Heart left ventricle (tissue), 16 donors: ENCODE measurements at regions not wholly inside any gene's neighbourhood (a gene's known extent, or its start where the extent isn't known, plus 50 kb on each side); places are given as distances from the start of the nearest gene placed in this dataset.
"Not testable (repeated sequence)": the region's sequence is repeated elsewhere in the genome, so short reads cannot be mapped to it uniquely, and the experiment has no call there.

ENCODE experiments used
- ATAC-seq, 4 donors: fragments of 200-7000 bp; cut with Tn5 transposase; one replicate each; pipeline ENCODE4 v1.9.1; 2020 to 2022; ENCODE audit warnings: moderate library complexity in 4 of 4, mild to moderate bottlenecking in 3 of 4, moderate number of reproducible peaks in 1 of 4
- DNase-seq, 5 donors: peaks; one replicate each; pipeline ENCODE4 v3.0.0-alpha.2; 2020
- H3K27ac ChIP-seq, 12 donors: fragments of 200-600 bp; sonication (generic) in 4 of 12; one replicate each; pipeline versions ENCODE4 v1.5.0 to v1.8.0; 2016 to 2022; ENCODE audit warnings: mild to moderate bottlenecking in 2 of 12
- H3K27me3 ChIP-seq, 9 donors: fragments of 200-600 bp; sonication (generic) in 2 of 9; one replicate each; pipeline versions ENCODE4 v1.5.1 to v1.8.0; 2016 to 2022; ENCODE audit warnings: mild to moderate bottlenecking in 3 of 9
- H3K36me3 ChIP-seq, 9 donors: fragments of 200-600 bp; sonication (generic) in 2 of 9; one replicate each; pipeline versions ENCODE4 v1.5.0 to v1.8.0; 2018 to 2022; ENCODE audit warnings: mild to moderate bottlenecking in 2 of 9
- H3K4me1 ChIP-seq, 12 donors: fragments of 200-600 bp; sonication (generic) in 4 of 12; one replicate each; pipeline versions ENCODE4 v1.5.0 to v1.8.0; 2016 to 2022; ENCODE audit warnings: mild to moderate bottlenecking in 3 of 12
- H3K4me3 ChIP-seq, 12 donors: fragments of 200-600 bp; sonication (generic) in 4 of 12; one replicate each; pipeline versions ENCODE4 v1.5.0 to v1.8.0; 2017 to 2022; ENCODE audit warnings: mild to moderate bottlenecking in 9 of 12, moderate library complexity in 4 of 12
- H3K9me3 ChIP-seq, 12 donors: fragments of 200-600 bp; sonication (generic) in 4 of 12; one replicate each; pipeline versions ENCODE4 v1.5.0 to v1.8.0; 2016 to 2022; ENCODE audit warnings: mild to moderate bottlenecking in 1 of 12
- CTCF ChIP-seq, 12 donors: fragments of 200-600 bp; sonication (generic) in 4 of 12; IDR thresholded peaks; one replicate each; pipeline versions ENCODE4 v1.5.0 to v1.8.0; 2018 to 2022; ENCODE audit warnings: antibody characterized with exemption in 12 of 12, mild to moderate bottlenecking in 5 of 12
- POLR2A ChIP-seq, 2 donors: fragments of 450-650 bp; IDR thresholded peaks; one replicate each; pipeline ENCODE4 v1.6.1; 2017; ENCODE audit warnings: antibody characterized with exemption in 2 of 2, mild to moderate bottlenecking in 2 of 2, moderate library complexity in 2 of 2
- WGBS, 4 donors: extraction: QIAGEN DNeasy Blood & Tissue Kit in 2 of 4; methylation state at CpG; one replicate each; pipeline versions ENCODE4 v1.1.5 to v1.1.7; 2013 to 2018; 5-methylcytosine and 5-hydroxymethylcytosine counted together
- intact Hi-C, 10 donors: fragments of 100-400 bp; cut with DNase I; formaldehyde crosslinking; loops; one replicate each; pipeline versions ENCODE4 v1.11.1 to v1.14.2; 2022
- donor health status: ischemic (EF 13 %, LVEDD 7.1; RV severe dilation, severe dysfunction).
- donor health status: healthy with polysubstance abuse.
- donor health status: DM: no; HTN: yes; CAD: no.
- donor health status: DM: no; HTN: no; CAD: no.
- donor health status: ischemic (EF 25% LVEDD 6.9; RV normal size, moderate dysfunction).
- donor health status: ischemic (EF 25% LVEDD 5.7; RV mildly dilated, moderate dysfunction).
- donor health status: healthy.
- donor health status: DM: yes; HTN: yes; CAD: no.
- donor health status: ischemic (EF 35%, LVEDD 5.7; RV mildly dilated, moderate dysfunction).
- donor health status: nonischemic (EF 11% LVEDD 7.7; RV severe dilation, severe dysfunction).
- donor health status: DM: yes; HTN: yes; CAD: no.
- donor health status: PGD.
- donor health status: ischemic (EF 29% LVEDD 5.4; RV normal size, mild dysfunction).
- donor health status: nonischemic (EF 23%, LVEDD 6.1; RV moderate dilation, normal function).

GRCh38 chr2:128596396-128597120 lies 277.9 kb upstream of the HS6ST1 start:
- DNase-seq (no peak), ATAC-seq (no peak)

GRCh38 chr2:128597121-128597762 lies 278.6 kb upstream of the HS6ST1 start:
- intact Hi-C loops: no loop called here

More at GRCh38 chr2:128596396-128597120, 277.9 kb upstream of the HS6ST1 start:
- Histone ChIP-seq H3K4me1 (peaks cover 0 to 22% (median 0%) of the 10 kb centered on the region in 12 donors), H3K9me3 (no peaks in the 10 kb centered on the region), H3K27ac (no peak overlapping the region), H3K27me3 (no peaks in the 10 kb centered on the region), H3K4me3 (no peak overlapping the region), H3K36me3 (no peaks in the 10 kb centered on the region)
- TF ChIP-seq CTCF (IDR thresholded peaks at IDR 0.05): no peak
- no peak for TF ChIP-seq POLR2A (IDR thresholded peaks at IDR 0.05)
- intact Hi-C loops: no loop called here
- WGBS, 4 donors: 86 to 100% (median 96%) methylated on average over 4 to 12 of the region's 12 CpGs

GRCh38 chr2:128598260-128598659 lies 279.6 kb upstream of the HS6ST1 start:
- DNase-seq, ATAC-seq, H3K36me3 ChIP-seq, H3K27me3 ChIP-seq, intact Hi-C loops, H3K9me3 ChIP-seq, H3K4me3 ChIP-seq, H3K27ac ChIP-seq: not testable (repeated sequence)
- 91 to 100% (median 97%) methylated on average over 1 of the region's 1 CpG for WGBS, 4 donors
- H3K4me1 ChIP-seq: peaks cover 0 to 17% (median 0%) of the 10 kb centered on the region in 12 donors

More at GRCh38 chr2:128597121-128597762, 278.6 kb upstream of the HS6ST1 start:
- H3K36me3 ChIP-seq: no peaks in the 10 kb centered on the region
- no peak overlapping the region for H3K27ac ChIP-seq
- H3K4me3 ChIP-seq: no peak overlapping the region
- ATAC-seq (no peak), DNase-seq (no peak)
- no peaks in the 10 kb centered on the region for H3K27me3 ChIP-seq
- H3K4me1 ChIP-seq: peaks cover 0 to 17% (median 0%) of the 10 kb centered on the region in 12 donors
- 87 to 92% (median 89%) methylated on average over 9 of the region's 9 CpGs for WGBS, 4 donors
- H3K9me3 ChIP-seq: no peaks in the 10 kb centered on the region
- TF ChIP-seq CTCF (IDR thresholded peaks at IDR 0.05) (no peak), POLR2A (IDR thresholded peaks at IDR 0.05) (no peak)

- intact Hi-C loops: no loop called here
- Histone ChIP-seq H3K27ac (no peak overlapping the region), H3K9me3 (no peaks in the 10 kb centered on the region), H3K4me1 (peaks cover 0 to 17% (median 0%) of the 10 kb centered on the region in 12 donors), H3K4me3 (no peak overlapping the region), H3K36me3 (no peaks in the 10 kb centered on the region), H3K27me3 (no peaks in the 10 kb centered on the region)
- WGBS, 4 donors: 94 to 97% (median 95%) methylated on average over 4 of the region's 4 CpGs
- ATAC-seq (no peak), DNase-seq (no peak)
- TF ChIP-seq CTCF (IDR thresholded peaks at IDR 0.05): no peak
- no peak for TF ChIP-seq POLR2A (IDR thresholded peaks at IDR 0.05)
Observed at GRCh38 chr2:128598862-128599441, 280.3 kb upstream of the HS6ST1 start.
